ENCODE measurements at regions not wholly inside any gene's neighbourhood (a gene's known extent, or its start where the extent isn't known, plus 50 kb on each side); places are given as distances from the start of the nearest gene placed in this dataset.

DNA sequence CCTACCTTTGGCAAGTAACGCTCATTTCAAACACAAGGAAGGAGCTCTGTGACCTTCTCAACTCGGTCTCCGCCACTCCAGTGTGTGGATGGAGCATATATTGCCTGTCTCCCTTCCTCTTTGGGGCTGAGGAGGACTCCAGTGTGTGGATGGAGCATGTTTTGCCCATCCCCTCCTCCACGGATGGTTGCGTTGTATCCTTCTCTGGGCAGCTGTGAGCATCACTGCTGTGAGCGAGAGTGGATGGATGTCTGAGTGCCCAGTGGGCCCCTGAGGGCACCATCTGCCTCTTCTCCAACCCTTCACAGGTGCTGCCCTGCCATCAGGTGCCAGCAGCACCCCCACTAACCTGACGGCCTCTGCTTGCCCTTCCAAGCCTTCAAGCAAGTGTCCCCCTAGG, 186.2 kb downstream of the TEX29 start:
- TF ChIP-seq CTCF (IDR thresholded peaks at IDR 0.05; ENCODE audit: low read depth, low read length), result no peak
- DNase-seq (ENCODE audit: extremely low read depth, low read depth), result no peak

DNA sequence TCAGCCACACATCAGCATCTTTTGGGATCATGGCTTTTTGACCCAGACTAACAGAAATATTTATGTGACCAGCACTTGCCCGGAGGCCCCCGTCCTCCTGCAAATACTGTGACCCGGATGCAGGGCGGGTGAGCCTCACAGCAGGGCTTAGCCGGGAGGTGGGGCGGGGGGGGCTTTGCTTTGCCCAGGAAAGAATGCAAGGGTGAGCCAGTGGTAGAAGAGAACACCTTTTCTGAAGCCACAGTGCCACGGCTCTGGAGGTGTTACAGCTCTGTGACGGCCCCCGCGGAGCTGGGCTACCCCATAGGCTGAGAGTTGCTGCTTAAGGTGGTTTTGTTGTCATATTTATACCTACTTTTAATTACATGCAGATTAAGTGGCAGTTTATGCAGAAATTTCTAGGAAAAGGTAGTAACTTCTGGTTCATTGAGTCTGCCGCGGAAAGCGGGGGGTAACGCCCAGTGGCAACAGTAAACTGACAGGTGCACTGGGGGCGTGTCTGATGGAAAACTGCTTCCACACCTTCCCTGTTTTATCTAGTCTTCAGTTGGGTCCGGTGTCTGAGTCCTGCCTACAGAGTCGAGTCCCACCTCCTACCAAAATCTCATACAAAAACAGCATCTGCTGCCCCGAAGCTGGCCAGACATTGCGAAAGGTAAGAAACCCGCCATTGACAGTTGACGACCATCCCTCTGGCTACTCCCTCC, 187.9 kb downstream of the TEX29 start:
- TF ChIP-seq CTCF (IDR thresholded peaks at IDR 0.05; ENCODE audit: low read depth, low read length), result no peak
- DNase-seq (ENCODE audit: extremely low read depth, low read depth), result no peak

- no peak for DNase-seq (ENCODE audit: extremely low read depth, low read depth)
- no peak for TF ChIP-seq CTCF (IDR thresholded peaks at IDR 0.05; ENCODE audit: low read depth, low read length)
Observed at GRCh38 chr13:111508902-111509509, 188.6 kb downstream of the TEX29 start.

DNA sequence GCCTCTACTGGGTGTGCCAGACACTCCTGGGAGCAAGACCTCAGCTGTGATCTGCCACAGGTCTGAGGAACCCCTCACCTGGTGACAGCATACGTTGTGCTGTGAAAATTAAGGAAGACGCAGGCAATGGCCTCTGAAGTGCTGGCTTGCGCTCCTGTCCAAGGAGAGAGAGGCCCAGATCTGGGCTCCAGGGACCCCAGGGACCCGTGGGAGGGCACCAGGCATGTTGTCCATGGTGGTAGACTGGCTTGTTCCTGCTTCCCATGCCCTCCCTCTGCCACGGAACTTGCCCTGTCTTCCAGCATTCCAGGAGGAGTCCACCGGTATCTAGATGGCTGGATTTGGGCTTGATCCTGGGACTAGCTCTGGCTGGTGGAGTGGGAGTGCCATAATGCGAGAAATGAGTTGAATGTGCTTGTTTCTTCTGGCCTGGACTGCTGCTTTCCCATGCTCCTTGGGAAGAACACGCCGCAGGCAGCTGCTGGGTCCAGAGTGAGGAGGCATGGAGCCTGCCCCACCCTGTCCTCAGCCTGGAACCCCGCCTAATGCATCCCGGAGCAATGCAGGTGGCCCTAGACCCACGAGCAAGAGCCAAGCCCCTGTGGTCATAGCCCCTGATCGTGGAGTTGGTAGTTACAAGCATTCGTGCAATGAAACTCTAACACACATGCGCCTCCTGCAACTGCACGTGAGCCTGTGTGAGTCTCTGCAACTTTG, 190.2 kb downstream of the TEX29 start:
- TF ChIP-seq CTCF (IDR thresholded peaks at IDR 0.05; ENCODE audit: low read depth, low read length), result no peak
- DNase-seq (ENCODE audit: extremely low read depth, low read depth), result no peak

DNA sequence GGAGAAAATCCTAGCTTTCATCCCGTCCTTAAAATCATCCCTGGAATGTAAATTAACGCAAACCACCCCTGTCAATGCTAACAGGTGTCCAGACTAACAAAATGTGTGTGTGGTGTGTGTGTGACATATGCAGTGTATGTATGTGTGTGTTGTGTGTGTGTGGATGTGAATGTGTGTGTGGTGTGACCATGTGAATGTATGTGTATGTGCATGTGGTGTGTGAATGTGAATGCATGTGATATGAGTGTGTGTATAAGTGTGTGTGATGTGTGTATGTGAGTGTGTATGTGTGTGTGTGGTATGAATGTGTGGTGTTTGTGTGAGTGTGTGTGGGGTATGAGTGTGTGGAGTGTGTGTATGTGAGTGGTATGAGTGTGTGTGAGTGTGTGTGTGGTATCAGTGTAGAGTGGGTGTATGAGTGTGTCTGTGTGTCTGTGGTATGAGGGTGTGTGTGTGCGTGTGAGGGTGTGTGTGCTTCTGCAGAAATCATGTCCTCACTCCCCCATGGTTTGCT, 190.8 kb downstream of the TEX29 start:
- no peak for DNase-seq (ENCODE audit: extremely low read depth, low read depth)
- TF ChIP-seq CTCF (IDR thresholded peaks at IDR 0.05; ENCODE audit: low read depth, low read length), result no peak

GRCh38 chr13:111511805-111512504, 191.5 kb downstream of the TEX29 start:
- TF ChIP-seq CTCF (IDR thresholded peaks at IDR 0.05; ENCODE audit: low read depth, low read length), result no peak
- DNase-seq (ENCODE audit: extremely low read depth, low read depth), result no peak
